SK-N-SH (cell line): ENCODE measurements at regions not wholly inside any gene's neighbourhood (a gene's known extent, or its start where the extent isn't known, plus 50 kb on each side); places are given as distances from the start of the nearest gene placed in this dataset.

Experiments used
- CTCF ChIA-PET: fragments of 300-600, 350-600 bp; formaldehyde crosslinking; extraction: SDS; loops from one replicate; lab custom pipeline; 2021; lab: Yijun Ruan, JAX
- POLR2A ChIA-PET: fragments of 350-600 bp; sonication (Branson Sonifier 250); formaldehyde crosslinking; extraction: SDS; loops from one replicate; lab custom pipeline; 2020; ENCODE audit warnings: antibody characterized with exemption, inconsistent platforms; lab: Yijun Ruan, JAX
- DNase-seq: peaks from one replicate; pipeline ENCODE4 v3.0.0; 2012
- H2AFZ ChIP-seq: fragments of 200-600 bp; sonication (generic); 2 replicates; pipeline ENCODE4 v1.8.1; 2016; ENCODE audit warnings: antibody characterized with exemption, mild to moderate bottlenecking, low read depth
- H3F3A ChIP-seq: fragments of 200-600 bp; sonication (generic); replicated peaks from 2 replicates; pipeline ENCODE3; 2016; ENCODE audit warnings: antibody characterized with exemption, mild to moderate bottlenecking; ENCODE audit not compliant: insufficient read depth
- H3K27ac ChIP-seq, 2 experiments: fragments of 200-500 bp in 1 of 2; fragments of 200-600 bp in 1 of 2; sonication (Bioruptor generic) in 1 of 2; sonication (generic), shearing (Covaris generic) in 1 of 2; 2 replicates each; pipeline versions ENCODE4 v1.5.1 to v1.6.1; 2014 to 2016; ENCODE audit warnings: low read depth in 2 of 2, inconsistent platforms in 1 of 2, low read length in 1 of 2, mild to moderate bottlenecking in 1 of 2, mixed read lengths in 1 of 2
- H3K27me3 ChIP-seq: fragments of 200-600 bp; sonication (generic), shearing (Covaris generic); 2 replicates; pipeline ENCODE4 v1.6.1; 2016; ENCODE audit warnings: mixed run types; ENCODE audit not compliant: insufficient read depth
- H3K36me3 ChIP-seq, 2 experiments: fragments of 200-500 bp in 1 of 2; fragments of 200-600 bp in 1 of 2; sonication (Bioruptor generic) in 1 of 2; sonication (generic) in 1 of 2; replicated peaks in 1 of 2; 2 replicates each; pipeline versions ENCODE3 to v1.5.1; 2014 to 2016; ENCODE audit warnings: low read length in 1 of 2, mild to moderate bottlenecking in 1 of 2; ENCODE audit not compliant: insufficient read depth in 2 of 2, control insufficient read depth in 1 of 2
- H3K4me1 ChIP-seq, 2 experiments: fragments of 200-500 bp in 1 of 2; fragments of 200-600 bp in 1 of 2; sonication (Bioruptor generic) in 1 of 2; sonication (generic), shearing (Covaris generic) in 1 of 2; 2 replicates each; pipeline versions ENCODE4 v1.5.1 to v1.6.1; 2014 to 2016; ENCODE audit warnings: low read depth in 1 of 2, low read length in 1 of 2, mixed run types in 1 of 2; ENCODE audit not compliant: insufficient read depth in 2 of 2, control insufficient read depth in 1 of 2
- H3K4me2 ChIP-seq: fragments of 200-600 bp; sonication (generic), shearing (Covaris generic); 2 replicates; pipeline ENCODE4 v1.6.1; 2017; ENCODE audit warnings: mixed run types
- H3K4me3 ChIP-seq, 2 experiments: fragments of 200-500 bp in 1 of 2; fragments of 200-600 bp in 1 of 2; sonication (Bioruptor generic) in 1 of 2; sonication (generic), shearing (Covaris generic) in 1 of 2; 2 replicates each; pipeline versions ENCODE4 v1.5.1 to v1.8.1; 2014 to 2016; ENCODE audit warnings: low read depth in 2 of 2, inconsistent platforms in 1 of 2, low read length in 1 of 2, mild to moderate bottlenecking in 1 of 2, mixed read lengths in 1 of 2, moderate library complexity in 1 of 2
- H3K79me2 ChIP-seq: fragments of 200-600 bp; sonication (generic); 2 replicates; pipeline ENCODE4 v1.8.1; 2017; ENCODE audit warnings: mild to moderate bottlenecking; ENCODE audit not compliant: insufficient read depth
- H3K9ac ChIP-seq: fragments of 200-600 bp; sonication (generic); 2 replicates; pipeline ENCODE4 v1.6.1; 2017; ENCODE audit warnings: mixed run types
- H3K9me2 ChIP-seq: fragments of 200-600 bp; sonication (generic); 2 replicates; pipeline ENCODE4 v1.6.1; 2017; ENCODE audit warnings: mixed run types
- H3K9me3 ChIP-seq: fragments of 200-600 bp; sonication (generic); 2 replicates; pipeline ENCODE4 v1.6.1; 2017; ENCODE audit warnings: mixed run types, mild to moderate bottlenecking, moderate library complexity
- H4K20me1 ChIP-seq: fragments of 200-600 bp; sonication (generic); 2 replicates; pipeline ENCODE4 v1.6.1; 2017; ENCODE audit warnings: mild to moderate bottlenecking, mixed run types; ENCODE audit not compliant: insufficient read depth
- EP300 ChIP-seq, 2 experiments: IDR thresholded peaks; 2 replicates each; pipeline versions ENCODE4 v1.4.0 to v1.6.1; 2012; ENCODE audit warnings: borderline replicate concordance in 1 of 2, low read depth in 1 of 2, low read length in 1 of 2
- FOSL2 ChIP-seq: IDR thresholded peaks from 2 replicates; pipeline ENCODE4 v1.4.0; 2012; ENCODE audit warnings: low read depth, mild to moderate bottlenecking, moderate library complexity, borderline replicate concordance
- MEF2A ChIP-seq: IDR thresholded peaks from 2 replicates; pipeline ENCODE4 v1.4.0; 2012; ENCODE audit warnings: low read depth, borderline replicate concordance
- RCOR1 ChIP-seq: fragments of 150-350 bp; IDR thresholded peaks from 2 replicates; pipeline ENCODE4 v1.6.1; 2017; ENCODE audit warnings: antibody characterized with exemption, low read length
- SMC3 ChIP-seq: IDR thresholded peaks from 2 replicates; pipeline ENCODE4 v1.6.1; 2012; ENCODE audit warnings: low read depth, low read length, improper control_type of control experiment
- TCF12 ChIP-seq: IDR thresholded peaks from 2 replicates; pipeline ENCODE4 v1.4.0; 2012
- YY1 ChIP-seq: IDR thresholded peaks from 2 replicates; pipeline ENCODE4 v1.4.0; 2012; ENCODE audit warnings: low read depth, mild to moderate bottlenecking
- WGBS: methylation state at CpG from one replicate; pipeline ENCODE4 v1.1.6; 2017; ENCODE audit warnings: low lambda C conversion rate; 5-methylcytosine and 5-hydroxymethylcytosine counted together
- TF ChIP-seq, protein P1 (sequence below): fragments of 150-350 bp; IDR thresholded peaks from 2 replicates; pipeline ENCODE4 v1.6.1; 2017; ENCODE audit warnings: antibody characterized with exemption, low read length, low read depth, borderline replicate concordance
- TF ChIP-seq, protein P2 (sequence below): fragments of 200-600 bp; sonication (generic); IDR thresholded peaks from 2 replicates; pipeline ENCODE4 v1.6.1; 2017; ENCODE audit warnings: antibody characterized with exemption, mild to moderate bottlenecking, moderate library complexity

DNA sequence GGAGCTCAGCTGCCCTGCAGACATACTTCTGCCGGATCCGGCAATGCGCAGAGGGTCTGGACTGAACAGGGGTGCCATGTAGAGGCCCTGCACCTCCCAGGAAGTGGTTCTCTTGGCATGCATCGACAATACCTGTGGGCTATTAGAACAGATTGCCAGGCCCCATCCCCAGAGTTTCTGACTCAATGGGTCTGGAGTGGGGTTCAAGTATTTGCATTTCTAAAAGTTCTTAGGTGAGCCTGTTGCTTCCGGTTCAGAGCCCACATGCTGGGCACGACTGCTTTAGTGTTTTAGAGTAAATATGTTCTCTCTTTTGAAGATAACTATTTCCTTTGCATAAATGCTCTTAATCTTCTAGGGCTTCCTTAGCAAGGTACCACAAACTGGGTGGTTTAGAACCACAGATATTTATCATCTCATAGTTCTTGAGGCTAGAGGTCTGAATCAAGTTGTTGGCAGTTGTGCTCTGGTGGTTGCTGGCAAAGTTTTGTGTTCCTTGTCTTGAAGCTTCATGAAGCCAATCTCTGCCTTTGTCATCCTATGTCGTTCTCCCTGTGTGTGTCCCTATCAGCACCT is 435.5 kb downstream of the TCERG1L start:
- H4K20me1 ChIP-seq = no peaks in the 10 kb centered on the region
- no peaks in the 10 kb centered on the region for H3K27me3 ChIP-seq
- no peak for DNase-seq
- no peak for TF ChIP-seq RCOR1
- TF ChIP-seq MEF2A = no peak
- no peak for TF ChIP-seq YY1
- no peak for TF ChIP-seq EP300 (IDR thresholded peaks at IDR 0.05; ENCODE audit: borderline replicate concordance in 1 of 2, low read depth in 1 of 2, low read length in 1 of 2)
- TF ChIP-seq, protein P1, sequence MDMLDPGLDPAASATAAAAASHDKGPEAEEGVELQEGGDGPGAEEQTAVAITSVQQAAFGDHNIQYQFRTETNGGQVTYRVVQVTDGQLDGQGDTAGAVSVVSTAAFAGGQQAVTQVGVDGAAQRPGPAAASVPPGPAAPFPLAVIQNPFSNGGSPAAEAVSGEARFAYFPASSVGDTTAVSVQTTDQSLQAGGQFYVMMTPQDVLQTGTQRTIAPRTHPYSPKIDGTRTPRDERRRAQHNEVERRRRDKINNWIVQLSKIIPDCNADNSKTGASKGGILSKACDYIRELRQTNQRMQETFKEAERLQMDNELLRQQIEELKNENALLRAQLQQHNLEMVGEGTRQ = no peak
- no peak for TF ChIP-seq SMC3
- no peaks in the 10 kb centered on the region for H3K79me2 ChIP-seq
- H3K4me2 ChIP-seq = no peak overlapping the region
- no peak overlapping the region for H2AFZ ChIP-seq
- H3K36me3 ChIP-seq = no peaks in the 10 kb centered on the region
- H3K4me3 ChIP-seq = no peak overlapping the region
- ChIA-PET POLR2A (no interaction called here), CTCF (interaction anchor here (0.7 kb wide), 1 partner anchor 216 kb away, joined by 3 read pairs; no protein-coding TSS in a partner anchor)
- WGBS = 35% methylated on average over 6 of the region's 7 CpGs
- H3K27ac ChIP-seq = no peak overlapping the region
- no peaks in the 10 kb centered on the region for H3K9me3 ChIP-seq
- no peak overlapping the region for H3K9ac ChIP-seq
- H3K4me1 ChIP-seq = no peaks in the 10 kb centered on the region
- no peaks in the 10 kb centered on the region for H3K9me2 ChIP-seq
- H3F3A ChIP-seq = no peaks in the 10 kb centered on the region

DNA sequence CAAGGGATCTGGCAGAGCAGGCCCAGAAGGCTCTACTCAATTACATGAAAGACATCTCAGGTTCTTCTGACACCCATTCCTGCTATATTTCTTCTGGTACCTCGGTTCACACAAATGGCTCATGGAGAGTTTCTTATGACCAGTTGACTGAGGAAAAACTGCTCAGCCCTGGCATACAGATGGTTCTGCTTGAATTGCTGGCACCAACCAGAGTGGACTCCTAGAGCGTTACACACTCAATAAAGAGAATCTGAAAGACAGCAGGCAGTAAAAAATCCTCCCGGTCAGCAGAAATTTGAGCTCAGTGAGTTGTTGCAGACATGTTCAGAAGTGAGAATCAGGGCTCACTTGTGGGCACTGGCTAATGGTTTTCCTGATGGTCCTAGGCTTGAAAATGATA is 434.4 kb downstream of the TCERG1L start:
- CTCF ChIA-PET = no interaction called here
- 6% methylated on average over 3 of the region's 3 CpGs for WGBS

More for the DNA sequence above, 434.4 kb downstream of the TCERG1L start:
- Histone ChIP-seq H3K9ac (no peak overlapping the region), H2AFZ (no peak overlapping the region), H3K27ac (no peak overlapping the region), H3K4me2 (no peak overlapping the region), H3K4me3 (no peak overlapping the region), H4K20me1 (no peaks in the 10 kb centered on the region), H3K9me2 (no peaks in the 10 kb centered on the region), H3K27me3 (no peaks in the 10 kb centered on the region), H3K4me1 (no peaks in the 10 kb centered on the region), H3K79me2 (no peaks in the 10 kb centered on the region), H3K9me3 (no peaks in the 10 kb centered on the region), H3F3A (no peaks in the 10 kb centered on the region), H3K36me3 (no peaks in the 10 kb centered on the region)
- POLR2A ChIA-PET = no interaction called here
- TF ChIP-seq FOSL2 = no peak
- TF ChIP-seq TCF12 = no peak
- TF ChIP-seq, protein P2, sequence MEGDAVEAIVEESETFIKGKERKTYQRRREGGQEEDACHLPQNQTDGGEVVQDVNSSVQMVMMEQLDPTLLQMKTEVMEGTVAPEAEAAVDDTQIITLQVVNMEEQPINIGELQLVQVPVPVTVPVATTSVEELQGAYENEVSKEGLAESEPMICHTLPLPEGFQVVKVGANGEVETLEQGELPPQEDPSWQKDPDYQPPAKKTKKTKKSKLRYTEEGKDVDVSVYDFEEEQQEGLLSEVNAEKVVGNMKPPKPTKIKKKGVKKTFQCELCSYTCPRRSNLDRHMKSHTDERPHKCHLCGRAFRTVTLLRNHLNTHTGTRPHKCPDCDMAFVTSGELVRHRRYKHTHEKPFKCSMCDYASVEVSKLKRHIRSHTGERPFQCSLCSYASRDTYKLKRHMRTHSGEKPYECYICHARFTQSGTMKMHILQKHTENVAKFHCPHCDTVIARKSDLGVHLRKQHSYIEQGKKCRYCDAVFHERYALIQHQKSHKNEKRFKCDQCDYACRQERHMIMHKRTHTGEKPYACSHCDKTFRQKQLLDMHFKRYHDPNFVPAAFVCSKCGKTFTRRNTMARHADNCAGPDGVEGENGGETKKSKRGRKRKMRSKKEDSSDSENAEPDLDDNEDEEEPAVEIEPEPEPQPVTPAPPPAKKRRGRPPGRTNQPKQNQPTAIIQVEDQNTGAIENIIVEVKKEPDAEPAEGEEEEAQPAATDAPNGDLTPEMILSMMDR = no peak
- no peak for DNase-seq
